ENCODE measurements at regions not wholly inside any gene's neighbourhood (a gene's known extent, or its start where the extent isn't known, plus 50 kb on each side); places are given as distances from the start of the nearest gene placed in this dataset.

- no peak for DNase-seq
Observed at GRCh38 chr2:221212105-221212504, 360.0 kb downstream of the EPHA4 start.

- no peak for DNase-seq
Observed at GRCh38 chr2:221215487-221215886, 356.6 kb downstream of the EPHA4 start.

GRCh38 chr2:221216636-221217035 lies 355.5 kb downstream of the EPHA4 start:
- no peak for DNase-seq

GRCh38 chr2:221225752-221226151 lies 346.4 kb downstream of the EPHA4 start:
- no peak for DNase-seq

GRCh38 chr2:221228214-221228769 lies 343.8 kb downstream of the EPHA4 start:
- no peak for DNase-seq

- no peak for DNase-seq
Observed at GRCh38 chr2:221229099-221229498, 343.0 kb downstream of the EPHA4 start.

- DNase-seq: no peak
Observed at GRCh38 chr2:221231511-221231910, 340.6 kb downstream of the EPHA4 start.

- DNase-seq: no peak
Observed at GRCh38 chr2:221235941-221236340, 336.2 kb downstream of the EPHA4 start.

GRCh38 chr2:221241072-221241471 lies 331.0 kb downstream of the EPHA4 start:
- no peak for DNase-seq

GRCh38 chr2:221243771-221244170 lies 328.3 kb downstream of the EPHA4 start:
- DNase-seq: no peak

- DNase-seq: no peak
Observed at GRCh38 chr2:221245045-221245444, 327.1 kb downstream of the EPHA4 start.

GRCh38 chr2:221245772-221246171 lies 326.3 kb downstream of the EPHA4 start:
- DNase-seq: no peak

GRCh38 chr2:221254299-221254698 lies 317.8 kb downstream of the EPHA4 start:
- no peak for DNase-seq

GRCh38 chr2:221255862-221256261 lies 316.2 kb downstream of the EPHA4 start:
- no peak for DNase-seq

GRCh38 chr2:221258464-221258863 lies 313.6 kb downstream of the EPHA4 start:
- no peak for DNase-seq

GRCh38 chr2:221262651-221263050 lies 309.5 kb downstream of the EPHA4 start:
- DNase-seq: no peak

GRCh38 chr2:221263573-221263972 lies 308.5 kb downstream of the EPHA4 start:
- DNase-seq: no peak

GRCh38 chr2:221264318-221264717 lies 307.8 kb downstream of the EPHA4 start:
- DNase-seq: no peak

GRCh38 chr2:221267773-221268425 lies 304.2 kb downstream of the EPHA4 start:
- no peak for DNase-seq

GRCh38 chr2:221268631-221269030 lies 303.5 kb downstream of the EPHA4 start:
- DNase-seq: no peak

- DNase-seq: no peak
Observed at GRCh38 chr2:221270806-221271205, 301.3 kb downstream of the EPHA4 start.

- no peak for DNase-seq
Observed at GRCh38 chr2:221272729-221273128, 299.4 kb downstream of the EPHA4 start.

- no peak for DNase-seq
Observed at GRCh38 chr2:221276033-221276432, 296.1 kb downstream of the EPHA4 start.

GRCh38 chr2:221276601-221277000 lies 295.5 kb downstream of the EPHA4 start:
- DNase-seq: no peak

GRCh38 chr2:221282386-221282785 lies 289.7 kb downstream of the EPHA4 start:
- no peak for DNase-seq

All from CD4-positive, alpha-beta T cell treated with Interferon alpha-2 for 1 hour (primary cell).